Gastrocnemius medialis (tissue), 4 donors: ENCODE measurements at regions not wholly inside any gene's neighbourhood (a gene's known extent, or its start where the extent isn't known, plus 50 kb on each side); places are given as distances from the start of the nearest gene placed in this dataset.

Experiments
- ATAC-seq, 2 donors: fragments of 150-250 bp; one replicate each; pipeline ENCODE4 v1.9.1; 2016
- DNase-seq, 2 donors: peaks; one replicate each; pipeline ENCODE4 v3.0.0-alpha.2; 2019
- H3K27ac ChIP-seq, 4 donors: fragments of 200-600 bp; sonication (generic); 1 replicate in 1 of 4; 2 replicates in 3 of 4; pipeline ENCODE4 v1.5.1; 2016 to 2018; ENCODE audit warnings: mild to moderate bottlenecking in 2 of 4, moderate library complexity in 1 of 4
- H3K27me3 ChIP-seq, 3 donors: fragments of 200-600 bp; sonication (generic) in 2 of 3; 1 replicate in 1 of 3; 2 replicates in 2 of 3; pipeline versions ENCODE4 v1.5.1 to v1.6.0; 2016 to 2019; ENCODE audit warnings: mild to moderate bottlenecking in 1 of 3, moderate library complexity in 1 of 3
- H3K36me3 ChIP-seq, 2 donors: fragments of 200-600 bp; sonication (generic) in 1 of 2; one replicate each; pipeline ENCODE4 v1.5.1; 2017 to 2018
- H3K4me1 ChIP-seq, 2 donors: fragments of 200-600 bp; sonication (generic) in 1 of 2; one replicate each; pipeline ENCODE4 v1.5.1; 2016 to 2017; ENCODE audit warnings: mild to moderate bottlenecking in 2 of 2
- H3K4me3 ChIP-seq, 4 donors: fragments of 200-600 bp; sonication (generic) in 3 of 4; 1 replicate in 1 of 4; 2 replicates in 3 of 4; pipeline ENCODE4 v1.5.1; 2016 to 2019; ENCODE audit warnings: mild to moderate bottlenecking in 2 of 4
- H3K9me3 ChIP-seq, 3 donors: fragments of 200-600 bp; sonication (generic) in 2 of 3; 1 replicate in 1 of 3; 2 replicates in 2 of 3; pipeline ENCODE4 v1.5.1; 2016 to 2019
- CTCF ChIP-seq, 5 experiments: fragments of 450-650 bp in 3 of 5; fragments of 200-600 bp in 2 of 5; sonication (generic) in 2 of 5; IDR thresholded peaks in 4 of 5; conservative IDR thresholded peaks in 1 of 5; 1 replicate in 4 of 5; 2 replicates in 1 of 5; pipeline ENCODE4 v1.5.1; 2016 to 2019; ENCODE audit warnings: antibody characterized with exemption in 5 of 5, mild to moderate bottlenecking in 3 of 5, moderate library complexity in 3 of 5
- POLR2A ChIP-seq, 2 donors: fragments of 450-650 bp; IDR thresholded peaks; one replicate each; pipeline ENCODE4 v1.6.1; 2017; ENCODE audit warnings: antibody characterized with exemption in 2 of 2, mild to moderate bottlenecking in 2 of 2, moderate library complexity in 2 of 2
- in situ Hi-C, 4 donors: fragments of 200-750 bp; cut with MboI; loops; one replicate each; pipeline versions ENCODE4 v1.15.0 to v1.8.0; 2017; ENCODE audit warnings: low sequenced_read_pairs in 4 of 4
- intact Hi-C: fragments of 100-400 bp; cut with DNase I; formaldehyde crosslinking; loops from one replicate; pipeline ENCODE4 v1.15.1; 2023; ENCODE audit warnings: low total_unique reads

- intact Hi-C loops (no loop called here), in situ Hi-C loops (no loop called here)
- Histone ChIP-seq H3K4me3 (no peak overlapping the region), H3K27me3 (peaks cover 7 to 27% (median 20%) of the 10 kb centered on the region in 3 donors), H3K4me1 (no peaks in the 10 kb centered on the region), H3K9me3 (no peaks in the 10 kb centered on the region), H3K36me3 (no peaks in the 10 kb centered on the region), H3K27ac (no peak overlapping the region)
- ATAC-seq (no peak), DNase-seq (no peak)
- TF ChIP-seq POLR2A (IDR thresholded peaks at IDR 0.05), result no peak
- no peak for TF ChIP-seq CTCF (IDR thresholded peaks at IDR 0.05 in 4 of 5, conservative IDR thresholded peaks at IDR 0.05 in 1 of 5)
Measured at GRCh38 chr4:1497189-1497801, 91.1 kb upstream of the NKX1-1 start.

- no peak for TF ChIP-seq CTCF (IDR thresholded peaks at IDR 0.05 in 4 of 5, conservative IDR thresholded peaks at IDR 0.05 in 1 of 5)
- TF ChIP-seq POLR2A (IDR thresholded peaks at IDR 0.05), result no peak
- Histone ChIP-seq H3K36me3 (no peaks in the 10 kb centered on the region), H3K4me1 (no peaks in the 10 kb centered on the region), H3K9me3 (no peaks in the 10 kb centered on the region), H3K27ac (no peak overlapping the region), H3K27me3 (peaks cover 13 to 39% (median 27%) of the 10 kb centered on the region in 3 donors), H3K4me3 (no peak overlapping the region)
- ATAC-seq (no peak), DNase-seq (no peak)
- intact Hi-C loops, result no loop called here
- in situ Hi-C loops, result no loop called here
Measured at GRCh38 chr4:1496116-1496642, 89.9 kb upstream of the NKX1-1 start.

GRCh38 chr4:1495416-1496115 is 89.3 kb upstream of the NKX1-1 start:
- H3K4me1 ChIP-seq, result no peaks in the 10 kb centered on the region
- H3K27me3 ChIP-seq, result peaks cover 17 to 43% (median 32%) of the 10 kb centered on the region in 3 donors
- in situ Hi-C loops (no loop called here), intact Hi-C loops (no loop called here)
- H3K9me3 ChIP-seq, result no peaks in the 10 kb centered on the region
- H3K4me3 ChIP-seq, result no peak overlapping the region
- ATAC-seq (no peak), DNase-seq (no peak)
- H3K36me3 ChIP-seq, result no peaks in the 10 kb centered on the region
- TF ChIP-seq POLR2A (IDR thresholded peaks at IDR 0.05) (no peak), CTCF (IDR thresholded peaks at IDR 0.05 in 4 of 5, conservative IDR thresholded peaks at IDR 0.05 in 1 of 5) (no peak)
- H3K27ac ChIP-seq, result no peak overlapping the region

- intact Hi-C loops, result no loop called here
- H3K4me3 ChIP-seq, result no peak overlapping the region
- no peaks in the 10 kb centered on the region for H3K36me3 ChIP-seq
- ATAC-seq (no peak), DNase-seq (no peak)
- no peaks in the 10 kb centered on the region for H3K9me3 ChIP-seq
- H3K27ac ChIP-seq, result no peak overlapping the region
- H3K27me3 ChIP-seq, result peaks cover 25 to 48% (median 41%) of the 10 kb centered on the region in 3 donors
- H3K4me1 ChIP-seq, result no peaks in the 10 kb centered on the region
- in situ Hi-C loops, result no loop called here
- TF ChIP-seq CTCF (IDR thresholded peaks at IDR 0.05 in 4 of 5, conservative IDR thresholded peaks at IDR 0.05 in 1 of 5) (no peak), POLR2A (IDR thresholded peaks at IDR 0.05) (no peak)
Measured at GRCh38 chr4:1494416-1495315, 88.4 kb upstream of the NKX1-1 start.
